Raji (cell line): ENCODE measurements at regions not wholly inside any gene's neighbourhood (a gene's known extent, or its start where the extent isn't known, plus 50 kb on each side); places are given as distances from the start of the nearest gene placed in this dataset.

ENCODE experiments used
- POLR2A ChIP-seq: IDR thresholded peaks from 2 replicates; pipeline ENCODE4 v1.6.1; 2011; ENCODE audit warnings: low read depth, low read length, control low read depth; ENCODE audit not compliant: insufficient read depth

DNA sequence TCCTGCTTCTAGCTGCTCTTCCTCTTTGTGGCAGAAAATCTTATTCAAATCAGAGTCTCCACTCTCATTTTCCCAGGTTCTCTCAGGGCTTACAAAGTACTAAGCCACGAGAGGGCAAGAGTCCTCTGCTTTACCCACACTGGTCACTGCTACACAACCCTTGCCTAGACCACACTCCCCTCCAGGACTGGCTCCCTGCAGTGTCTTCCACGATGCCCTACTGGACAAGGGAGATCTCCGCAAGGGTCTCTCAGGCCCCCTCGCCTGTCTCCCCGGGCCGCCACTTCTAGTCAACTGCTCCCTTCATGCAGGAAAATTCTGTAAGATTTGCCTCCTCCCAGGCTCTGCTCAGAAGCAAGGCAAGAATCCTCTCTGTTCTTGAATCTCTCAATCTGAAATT is 319.6 kb downstream of the RRAGC start:
- no peak for TF ChIP-seq POLR2A

DNA sequence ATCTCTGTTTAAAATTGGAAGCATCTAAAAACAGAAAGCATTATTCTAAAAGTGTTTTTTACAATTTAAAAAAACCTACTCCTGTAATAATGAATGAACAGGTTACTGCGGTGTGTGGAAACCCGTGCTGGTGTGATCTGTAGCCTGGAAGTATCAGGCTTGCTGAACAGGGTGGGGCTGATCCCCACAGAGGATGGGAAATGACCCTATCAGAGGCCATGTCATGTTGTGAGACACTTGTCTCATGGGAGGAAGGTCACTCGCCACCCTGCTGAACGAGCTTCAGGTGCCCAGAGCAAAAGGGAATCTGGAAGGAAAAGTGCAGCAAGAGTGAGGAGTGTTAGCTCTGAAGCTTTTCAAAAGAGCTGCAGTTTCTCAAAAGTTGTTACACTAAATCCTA is 320.7 kb downstream of the RRAGC start:
- no peak for TF ChIP-seq POLR2A

DNA sequence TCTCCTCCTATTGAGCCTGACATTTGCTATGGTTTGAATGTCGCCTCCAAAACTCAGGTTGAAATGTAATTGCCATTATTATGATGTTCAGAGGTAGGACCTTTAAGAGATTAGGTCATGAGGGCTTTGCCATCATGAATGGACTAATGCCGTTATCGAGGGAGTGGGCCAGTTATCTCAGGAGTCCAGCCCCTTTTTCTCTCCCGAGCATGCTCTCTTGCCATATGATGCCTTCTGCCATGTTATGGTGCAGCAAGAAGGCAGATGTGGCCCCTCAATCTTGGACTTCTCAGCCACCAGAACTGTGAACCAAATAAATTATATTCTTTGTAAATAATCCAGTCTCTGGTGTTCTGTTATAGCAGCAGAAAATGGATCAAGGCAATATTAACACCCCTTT is 323.5 kb downstream of the RRAGC start:
- TF ChIP-seq POLR2A, result no peak

DNA sequence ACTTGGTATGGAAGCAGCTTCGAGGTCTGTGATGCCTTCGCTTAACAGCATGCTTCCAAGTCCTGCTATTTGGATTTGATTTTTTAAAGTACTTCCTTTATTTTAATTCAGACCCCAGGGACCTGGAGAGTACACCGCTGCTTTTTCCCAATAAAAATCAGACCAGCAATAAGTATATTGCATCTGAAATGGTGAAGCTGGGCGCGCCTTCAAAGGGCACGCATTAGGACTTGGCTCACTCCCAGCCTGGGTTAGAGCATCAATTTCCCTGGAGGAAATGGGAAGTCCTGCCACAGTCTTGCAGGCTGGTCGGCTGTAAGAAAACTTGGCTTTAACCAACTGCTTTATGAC is 325.1 kb downstream of the RRAGC start:
- no peak for TF ChIP-seq POLR2A

DNA sequence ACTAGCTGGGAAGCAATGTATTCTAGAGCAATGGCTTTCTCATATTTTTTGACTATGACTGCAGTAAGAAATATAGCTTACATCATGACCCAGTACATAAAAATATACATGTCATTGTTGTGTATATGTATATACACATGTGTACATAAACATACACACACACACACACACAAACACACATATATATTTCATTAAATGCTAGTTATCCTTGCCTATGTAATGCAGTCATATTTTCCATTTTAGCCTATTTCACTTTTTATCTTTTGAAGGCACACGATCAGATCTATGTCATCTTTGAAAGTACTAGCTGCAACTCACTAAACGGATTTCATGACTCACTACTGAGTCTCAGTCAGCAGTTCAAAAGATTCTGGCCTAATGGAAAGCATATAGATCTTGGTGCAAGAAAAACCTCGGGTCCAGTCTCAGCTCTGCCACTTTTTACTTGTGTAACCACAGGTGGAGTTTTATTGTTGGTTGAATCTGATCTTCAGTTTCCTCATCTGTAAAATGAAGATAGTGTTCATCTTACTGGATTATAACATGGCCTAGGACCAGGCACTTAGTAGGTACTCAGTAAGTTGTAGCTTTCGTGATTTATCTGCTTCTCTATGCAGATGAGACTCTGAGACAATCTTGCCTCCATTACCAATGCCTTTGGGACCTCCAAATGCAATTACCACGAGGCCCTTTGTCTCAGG is 325.6 kb downstream of the RRAGC start:
- TF ChIP-seq POLR2A, result no peak

DNA sequence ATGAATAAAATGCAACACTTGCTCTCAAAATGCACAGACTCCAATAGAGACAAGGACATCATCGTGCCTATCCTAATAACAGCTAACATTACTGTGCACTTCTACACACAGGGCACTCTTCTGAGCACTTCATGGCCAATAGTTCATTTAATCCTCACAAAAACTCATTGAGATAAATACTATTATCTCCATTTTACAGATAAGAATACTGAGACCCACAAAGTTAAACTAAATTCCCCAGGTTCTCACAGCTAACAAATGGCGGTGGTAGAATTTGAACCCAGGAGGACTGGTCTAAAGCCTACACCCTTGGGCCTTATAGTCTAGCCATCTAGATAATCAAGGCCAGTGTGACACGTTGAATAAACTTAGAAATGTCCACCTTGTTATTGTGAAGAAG is 328.6 kb downstream of the RRAGC start:
- no peak for TF ChIP-seq POLR2A

DNA sequence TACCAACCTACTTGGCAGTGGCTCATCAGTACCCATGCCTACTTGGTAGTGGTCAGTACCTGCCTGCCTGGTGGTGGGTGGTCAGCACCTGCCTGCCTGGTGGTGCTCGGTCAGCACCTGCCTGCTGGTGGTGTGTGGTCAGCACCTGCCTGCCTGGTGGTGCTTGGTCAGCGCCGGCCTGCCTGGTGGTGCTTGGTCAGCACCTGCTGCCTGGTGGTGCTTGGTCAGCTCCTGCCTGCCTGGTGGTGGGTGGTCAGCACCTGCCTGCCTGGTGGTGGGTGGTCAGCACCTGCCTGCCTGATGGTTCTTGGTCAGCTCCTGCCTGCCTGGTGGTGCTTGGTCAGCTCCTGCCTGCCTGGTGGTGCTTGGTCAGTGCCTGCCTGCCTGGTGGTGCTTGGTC is 329.6 kb downstream of the RRAGC start:
- no peak for TF ChIP-seq POLR2A

DNA sequence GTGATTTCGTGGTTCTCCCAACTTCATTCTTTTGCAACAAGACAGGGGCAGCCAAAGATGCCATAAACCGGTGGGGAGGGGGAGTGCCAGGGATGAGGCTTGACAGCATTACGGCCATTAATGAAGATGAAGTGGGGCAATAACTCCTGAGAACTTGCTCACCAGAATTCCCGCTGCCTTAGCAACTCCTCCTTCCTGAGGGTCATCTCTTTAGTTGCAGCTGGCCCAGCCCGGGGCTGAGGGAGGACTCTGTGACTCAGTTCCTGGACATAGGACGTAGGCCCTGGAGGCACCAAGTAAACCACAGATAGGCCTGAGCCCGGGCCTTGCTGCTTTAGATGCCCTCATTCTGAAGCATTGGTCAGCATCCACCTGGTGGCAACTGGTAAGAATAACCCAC is 330.2 kb downstream of the RRAGC start:
- TF ChIP-seq POLR2A, result no peak

DNA sequence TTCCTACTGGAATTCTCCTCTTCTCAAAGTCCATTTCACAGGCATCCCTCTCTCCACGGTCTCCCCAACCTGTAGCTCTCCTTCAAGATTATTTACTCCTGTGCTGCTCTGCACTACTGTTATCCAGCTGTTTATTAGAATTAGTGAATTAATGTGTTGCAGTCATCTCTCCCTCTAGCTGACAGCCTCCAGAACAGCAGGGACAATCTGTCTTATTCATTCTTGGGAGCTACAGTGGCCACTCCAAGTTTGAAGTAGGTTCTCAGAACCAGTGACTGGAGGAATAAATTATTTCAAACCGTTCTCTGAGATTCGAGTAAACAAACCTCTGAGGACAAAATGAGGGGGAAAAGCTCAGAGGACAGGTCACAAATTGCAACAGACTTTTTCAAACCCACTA is 330.9 kb downstream of the RRAGC start:
- no peak for TF ChIP-seq POLR2A

DNA sequence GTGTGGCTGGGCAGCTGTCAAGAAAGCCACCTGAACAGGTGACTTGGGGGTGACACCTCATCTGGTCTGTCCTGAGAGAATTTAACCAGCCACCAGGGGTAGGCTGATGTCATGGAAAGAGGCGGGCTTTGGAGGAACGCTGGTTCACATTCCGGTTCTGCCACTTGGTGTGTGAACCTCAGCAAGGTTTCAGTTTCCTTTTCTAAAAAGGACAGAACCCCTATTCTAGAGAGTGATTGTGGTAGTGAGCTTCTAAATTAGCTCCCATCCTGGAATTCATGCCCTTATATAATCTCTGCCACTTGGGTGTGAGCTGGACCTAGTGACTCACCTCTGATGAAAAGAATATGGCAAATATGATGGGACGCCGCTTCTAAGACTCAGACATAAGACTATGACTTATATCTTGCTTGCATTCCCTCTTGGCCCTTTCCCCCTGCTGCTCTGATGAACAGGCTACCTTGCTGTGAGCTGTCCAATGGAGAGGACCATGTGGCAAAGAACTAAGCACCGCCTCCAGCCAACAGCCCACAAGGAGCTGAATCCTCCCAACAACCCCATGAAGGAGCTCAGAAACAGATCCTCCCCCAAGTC is 332.1 kb downstream of the RRAGC start:
- no peak for TF ChIP-seq POLR2A

DNA sequence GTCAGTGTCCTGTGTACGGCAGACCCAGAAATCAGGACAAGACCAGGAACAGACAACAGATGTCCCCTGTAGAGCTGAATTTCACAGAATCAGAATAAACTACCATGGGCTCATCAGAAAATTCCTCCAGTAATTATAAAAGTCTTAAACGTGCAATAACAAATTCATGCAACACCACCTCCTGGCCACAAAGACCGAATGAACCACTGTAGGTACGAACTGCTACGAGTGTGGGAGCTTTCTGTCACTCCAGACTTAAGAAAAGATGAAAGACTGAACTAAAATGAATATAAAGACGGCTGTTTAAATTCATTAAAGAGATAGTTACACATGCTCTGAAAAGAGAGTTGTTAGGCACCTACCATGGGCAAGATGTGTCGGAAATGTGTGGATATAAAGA is 333.5 kb downstream of the RRAGC start:
- no peak for TF ChIP-seq POLR2A

DNA sequence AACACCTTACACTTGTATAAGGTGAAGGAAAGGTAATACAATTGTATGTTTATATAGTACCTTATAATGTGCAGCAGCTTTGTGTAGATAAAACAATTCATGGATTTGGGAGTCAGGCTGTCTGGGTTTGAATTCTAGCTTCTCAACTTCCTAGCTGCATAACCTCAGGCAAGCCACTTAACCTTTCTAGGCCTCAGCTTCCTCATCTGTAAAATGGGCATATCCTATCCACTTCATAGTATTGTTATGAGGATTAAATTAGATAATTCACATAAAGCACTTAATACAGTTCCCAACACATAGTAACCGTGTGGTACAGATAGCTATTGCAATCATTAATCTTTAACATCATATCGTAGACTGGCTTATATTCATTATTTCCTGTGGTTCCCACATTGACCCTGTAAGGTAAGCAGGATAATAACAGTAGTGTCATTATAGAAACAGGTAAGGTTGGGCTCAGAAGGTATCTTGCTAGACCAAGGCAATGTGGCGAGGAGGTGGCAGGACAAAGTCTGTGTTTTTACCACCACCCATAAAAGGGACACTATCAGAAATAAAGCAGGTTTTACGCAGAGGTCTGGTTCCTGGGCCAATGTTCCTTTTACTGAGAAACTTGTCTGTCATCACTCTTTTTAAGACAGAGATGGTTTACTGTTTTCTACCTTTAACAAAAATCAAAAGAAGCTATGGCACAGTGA is 334.1 kb downstream of the RRAGC start:
- TF ChIP-seq POLR2A, result no peak

DNA sequence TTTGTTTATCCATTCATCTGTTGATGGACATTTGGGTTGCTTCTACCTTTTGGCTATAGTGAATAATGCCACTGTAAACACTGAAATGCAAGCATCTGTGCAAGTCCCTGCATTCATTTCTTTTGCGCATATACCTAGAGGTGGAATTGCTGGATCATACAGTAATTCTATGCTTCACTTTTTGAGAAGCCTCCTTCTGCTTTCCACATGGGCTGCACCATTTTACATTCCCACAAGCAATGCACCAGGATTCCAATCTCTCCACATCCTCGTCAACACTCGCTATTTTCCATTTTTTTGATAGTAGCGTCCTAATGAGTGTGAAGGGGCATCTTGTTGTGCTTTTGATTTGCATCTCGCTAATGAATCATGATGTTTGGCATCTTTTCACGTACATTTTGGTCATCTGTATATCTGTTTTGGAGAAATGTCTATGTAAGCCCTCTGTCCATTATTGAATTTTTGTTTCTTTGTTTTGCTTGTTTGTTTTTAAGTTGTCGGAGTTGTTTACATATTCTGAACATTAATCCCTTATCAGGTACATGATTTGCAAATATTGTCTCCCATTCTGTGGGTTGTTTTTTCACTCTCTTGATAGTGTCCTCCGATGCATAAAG is 335.4 kb downstream of the RRAGC start:
- no peak for TF ChIP-seq POLR2A

DNA sequence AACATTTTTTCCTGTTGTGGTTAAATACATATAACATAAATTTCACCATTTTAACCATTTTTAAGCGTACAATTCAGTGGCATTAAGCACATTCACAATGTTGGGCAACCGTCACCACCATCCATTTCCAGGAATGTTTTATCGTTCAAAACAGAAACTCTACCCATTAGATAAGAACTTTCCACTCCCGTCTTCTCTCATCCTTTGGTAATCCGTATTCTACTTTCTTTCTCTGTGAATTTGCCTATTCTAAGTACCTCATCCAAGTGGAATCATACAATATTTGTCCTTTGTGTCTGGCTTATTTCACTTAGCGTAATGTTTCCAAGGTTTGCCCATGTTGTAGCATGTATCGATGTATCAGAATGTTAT is 336.0 kb downstream of the RRAGC start:
- TF ChIP-seq POLR2A, result no peak

DNA sequence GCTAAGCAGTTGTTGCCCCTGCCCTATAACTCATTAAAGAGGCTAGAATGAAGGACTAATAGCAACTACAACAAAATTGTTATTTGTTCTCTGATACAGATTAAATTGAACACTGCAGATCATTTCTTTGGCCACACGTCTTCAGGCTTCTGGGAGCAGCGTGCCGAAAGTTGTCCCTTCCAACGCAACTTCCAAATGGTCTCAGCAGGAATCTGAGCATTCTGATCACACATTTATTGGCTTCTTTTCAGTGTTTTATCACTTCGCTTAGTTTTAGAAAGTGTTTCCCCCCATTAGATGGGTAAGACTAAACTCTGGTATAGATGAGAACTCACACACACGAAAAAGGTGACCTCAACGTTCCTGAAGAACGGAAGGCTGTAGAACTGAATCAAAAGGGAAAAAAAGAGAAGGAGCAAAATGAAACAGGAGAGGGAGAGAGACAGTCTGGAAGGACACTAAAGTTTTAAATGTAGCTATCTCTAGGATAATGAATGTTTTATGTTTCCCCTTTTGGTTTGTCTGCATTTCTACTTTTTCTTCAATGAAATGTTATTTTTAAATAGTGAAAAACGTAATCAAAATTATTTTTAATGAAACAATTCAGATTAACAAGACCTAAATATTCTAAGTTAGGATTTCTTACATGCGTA is 336.5 kb downstream of the RRAGC start:
- TF ChIP-seq POLR2A, result no peak

DNA sequence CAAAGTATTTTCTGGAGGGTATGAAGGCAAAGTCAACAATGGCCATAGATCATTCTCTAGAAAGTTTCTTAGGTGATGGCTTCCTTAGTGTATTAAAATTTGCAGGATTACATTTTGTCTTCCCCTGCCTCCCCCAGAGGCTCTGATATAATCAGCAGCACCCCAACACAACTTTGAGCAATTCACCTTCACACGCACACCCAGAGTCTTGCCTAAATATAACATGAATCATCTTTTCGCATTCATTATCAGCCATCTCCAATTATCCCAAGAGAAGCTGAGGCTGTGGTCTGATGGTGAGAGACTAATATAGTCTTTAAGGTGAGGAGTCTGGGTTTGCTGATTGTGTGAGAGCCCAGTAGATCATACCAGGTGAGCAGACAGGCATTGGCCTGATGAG is 343.0 kb downstream of the RRAGC start:
- no peak for TF ChIP-seq POLR2A

DNA sequence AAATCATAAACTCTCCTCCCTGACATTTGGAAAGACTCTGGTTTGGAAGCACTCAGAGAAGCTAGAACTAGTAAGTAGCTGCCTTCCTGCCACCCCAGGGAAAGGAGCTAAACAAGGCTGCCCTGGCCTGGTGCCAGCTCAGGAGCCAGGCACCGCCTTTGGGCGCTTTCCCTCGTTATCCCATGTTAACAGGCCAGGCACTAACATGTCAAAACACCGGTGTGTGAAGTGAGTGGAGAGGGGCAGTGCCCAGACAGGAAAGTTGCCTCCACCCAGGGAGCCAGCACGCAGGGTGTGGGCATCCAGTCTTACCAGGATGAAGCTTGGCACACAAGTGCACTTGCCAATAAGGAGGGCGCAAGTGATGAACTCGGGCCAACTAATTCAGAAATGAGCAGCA is 346.8 kb downstream of the RRAGC start:
- no peak for TF ChIP-seq POLR2A
